ENCODE measurements at regions not wholly inside any gene's neighbourhood (a gene's known extent, or its start where the extent isn't known, plus 50 kb on each side); places are given as distances from the start of the nearest gene placed in this dataset.
A peak's percentile ranks its signal among the peaks of the same experiment; 100 is the strongest.
"Not testable (repeated sequence)": the region's sequence is repeated elsewhere in the genome, so short reads cannot be mapped to it uniquely, and the experiment has no call there.

DNA sequence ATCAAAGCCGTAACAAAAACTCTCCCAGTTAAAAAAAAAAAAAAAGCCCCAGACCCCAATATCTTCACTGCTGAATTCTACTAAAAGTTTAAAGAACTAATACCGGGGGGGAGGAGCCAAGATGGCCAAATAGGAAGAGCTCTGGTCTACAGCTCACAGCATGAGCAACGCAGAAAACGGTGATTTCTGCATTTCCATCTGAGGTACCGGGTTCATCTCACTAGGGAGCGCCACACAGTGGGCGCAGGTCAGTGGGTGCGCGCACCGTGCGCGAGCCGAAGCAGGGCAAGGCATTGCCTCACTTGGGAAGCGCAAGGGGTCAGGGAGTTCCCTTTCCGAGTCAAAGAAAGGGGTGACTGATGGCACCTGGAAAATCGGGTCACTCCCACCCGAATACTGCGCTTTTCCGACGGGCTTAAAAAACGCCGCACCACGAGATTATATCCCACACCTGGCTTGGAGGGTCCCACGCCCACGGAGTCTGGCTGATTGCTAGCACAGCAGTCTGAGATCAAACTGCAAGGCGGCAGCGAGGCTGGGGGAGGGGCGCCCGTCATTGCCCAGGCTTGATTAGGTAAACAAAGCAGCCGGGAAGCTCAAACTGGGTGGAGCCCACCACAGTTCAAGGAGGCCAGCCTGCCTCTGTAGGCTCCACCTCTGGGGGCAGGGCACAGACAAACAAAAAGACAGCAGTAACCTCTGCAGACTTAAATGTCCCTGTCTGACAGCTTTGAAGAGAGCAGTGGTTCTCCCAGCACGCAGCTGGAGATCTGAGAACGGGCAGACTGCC lies 192.8 kb downstream of the AKAIN1 start:
- H3K36me3 Mint-ChIP-seq: peaks cover 0 to 10% (median 0%) of the 10 kb centered on the region in 3 donors
- DNase-seq, ATAC-seq, POLR2A ChIA-PET: not testable (repeated sequence)
- H3K9me3 Mint-ChIP-seq: peaks cover 0 to 13% (median 11%) of the 10 kb centered on the region in 9 donors
- H3K27ac Mint-ChIP-seq: peak overlapping the region in 1 of 10 donors; percentile 39
- H3K4me3 Mint-ChIP-seq: peak overlapping the region in 5 of 10 donors; percentile 3 to 30 (median 25)
- H3K4me1 Mint-ChIP-seq: peaks cover 0 to 11% (median 3%) of the 10 kb centered on the region in 4 donors
- H3K27me3 Mint-ChIP-seq: peaks cover 14 to 51% (median 23%) of the 10 kb centered on the region in 5 donors

DNA sequence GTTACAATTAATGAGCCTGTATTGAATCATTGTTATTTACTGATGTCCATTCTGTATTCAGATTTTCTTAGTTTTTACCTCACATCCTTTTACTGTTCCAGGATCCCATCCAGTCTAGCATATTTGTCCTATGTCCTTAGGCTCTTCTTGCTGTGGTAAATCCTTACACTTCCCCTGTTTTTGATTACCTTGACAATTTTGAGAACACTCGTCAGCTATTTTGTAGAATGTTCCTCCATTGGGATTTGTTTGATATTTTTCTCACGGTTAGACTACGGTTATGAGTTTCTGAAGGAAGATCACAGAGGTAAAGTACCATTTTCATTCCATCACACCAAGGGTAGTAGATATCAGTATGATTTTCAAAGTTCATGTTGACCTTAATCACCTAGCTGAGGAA lies 202.3 kb downstream of the AKAIN1 start:
- no peak overlapping the region for H3K4me3 Mint-ChIP-seq
- H3K27ac Mint-ChIP-seq: no peak overlapping the region
- H3K36me3 Mint-ChIP-seq: peaks cover 0 to 4% (median 2%) of the 10 kb centered on the region in 3 donors
- peaks cover 0 to 33% (median 4%) of the 10 kb centered on the region in 9 donors for H3K9me3 Mint-ChIP-seq
- DNase-seq (no peak), ATAC-seq (no peak)
- POLR2A ChIA-PET: no interaction called here
- H3K27me3 Mint-ChIP-seq: peaks cover 2 to 9% (median 4%) of the 10 kb centered on the region in 5 donors
- no peaks in the 10 kb centered on the region for H3K4me1 Mint-ChIP-seq

DNA sequence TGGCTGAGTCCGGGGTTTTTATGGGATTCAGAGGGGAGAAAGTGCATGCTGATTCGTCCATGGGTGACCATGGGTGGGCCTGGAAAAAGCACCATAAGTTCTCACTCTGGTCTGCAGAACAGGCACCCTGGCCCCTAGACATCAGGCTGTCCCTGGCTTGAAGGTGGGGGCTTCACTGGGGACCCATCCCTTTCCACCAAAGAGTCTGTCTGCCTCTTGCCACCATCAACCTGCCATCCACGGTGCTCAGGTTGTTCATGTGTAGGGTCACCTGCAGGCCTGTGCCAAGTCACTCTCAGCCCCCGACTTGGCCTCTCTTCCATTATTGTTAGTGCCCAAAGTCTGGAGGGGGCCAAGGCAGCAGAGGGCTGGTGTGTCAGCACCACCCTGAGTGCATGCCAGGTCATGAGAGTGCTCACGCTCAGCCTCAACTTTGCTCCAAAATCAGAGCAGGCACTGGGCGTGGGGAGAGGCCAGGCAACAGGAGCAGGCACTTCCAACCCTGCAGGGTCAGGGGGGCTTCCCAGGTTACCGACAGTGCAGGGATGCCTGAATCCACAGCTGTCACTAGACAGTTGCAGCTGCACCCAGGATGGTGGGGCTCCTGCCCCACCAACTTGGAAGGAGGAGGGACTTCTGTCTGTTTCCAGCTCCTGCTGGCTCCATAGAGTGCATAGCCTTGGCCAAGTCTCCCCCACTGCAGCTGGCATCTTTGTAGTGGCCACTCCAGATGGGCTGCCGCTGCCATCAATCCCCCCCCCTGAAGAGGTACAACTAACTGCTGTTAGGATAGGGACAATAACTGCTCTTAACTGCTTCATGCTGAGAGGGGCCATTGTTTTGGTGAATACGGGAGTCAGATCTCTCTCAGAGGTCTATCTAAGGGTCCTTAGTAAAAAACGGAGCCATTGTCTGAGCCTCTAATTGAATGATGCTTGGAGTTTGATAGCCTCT lies 209.3 kb downstream of the AKAIN1 start:
- POLR2A ChIA-PET: no interaction called here
- H3K27me3 Mint-ChIP-seq: peaks cover 0 to 7% (median 0%) of the 10 kb centered on the region in 5 donors
- H3K9me3 Mint-ChIP-seq: peaks cover 0 to 26% (median 15%) of the 10 kb centered on the region in 9 donors
- ATAC-seq (no peak), DNase-seq (no peak)
- H3K4me3 Mint-ChIP-seq: no peak overlapping the region
- no peak overlapping the region for H3K27ac Mint-ChIP-seq
- no peaks in the 10 kb centered on the region for H3K4me1 Mint-ChIP-seq
- peaks cover 0 to 4% (median 0%) of the 10 kb centered on the region in 3 donors for H3K36me3 Mint-ChIP-seq

DNA sequence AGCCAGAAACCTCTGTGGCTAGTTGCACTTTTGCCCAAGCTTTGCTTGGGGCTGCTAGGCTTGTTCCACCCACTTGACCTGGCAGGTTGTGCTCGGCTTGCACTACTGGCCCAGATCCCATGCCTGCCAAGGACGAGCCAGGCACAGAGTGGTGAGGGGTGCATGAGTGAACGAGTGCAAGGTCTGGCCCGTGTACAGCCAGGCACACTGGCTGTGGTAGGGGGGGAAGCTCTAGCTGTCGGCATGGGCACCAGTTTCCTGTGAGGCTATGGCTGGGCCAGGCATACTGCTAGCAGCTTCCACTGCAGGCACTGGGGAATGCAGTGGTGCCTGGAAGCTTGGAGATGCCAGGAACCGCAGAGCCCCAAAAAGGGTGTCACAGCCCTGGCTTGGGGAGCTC lies 210.4 kb downstream of the AKAIN1 start:
- peaks cover 0 to 4% (median 0%) of the 10 kb centered on the region in 3 donors for H3K36me3 Mint-ChIP-seq
- no peaks in the 10 kb centered on the region for H3K4me1 Mint-ChIP-seq
- ATAC-seq: no peak
- no peak overlapping the region for H3K27ac Mint-ChIP-seq
- peaks cover 0 to 24% (median 11%) of the 10 kb centered on the region in 9 donors for H3K9me3 Mint-ChIP-seq
- no peak for DNase-seq
- H3K27me3 Mint-ChIP-seq: peaks cover 0 to 7% (median 0%) of the 10 kb centered on the region in 5 donors
- POLR2A ChIA-PET: no interaction called here
- no peak overlapping the region for H3K4me3 Mint-ChIP-seq

DNA sequence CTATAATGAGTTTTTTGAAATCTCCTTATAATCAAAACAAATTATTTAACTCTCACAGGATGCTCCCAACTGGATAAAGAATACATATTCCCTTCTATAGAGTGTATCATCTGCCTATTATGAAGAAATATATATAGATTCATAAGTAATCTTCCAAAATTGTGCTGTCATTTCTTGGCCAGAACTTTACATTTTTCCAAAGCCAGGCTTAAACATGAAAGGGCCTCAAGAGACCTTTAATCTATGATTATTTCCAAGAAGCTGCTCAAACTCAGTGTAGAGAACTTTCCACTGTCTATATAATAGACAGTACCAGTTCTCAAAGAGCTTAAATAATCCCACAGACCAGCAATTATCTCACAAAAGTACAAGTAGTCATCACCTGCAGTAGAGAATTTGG lies 211.0 kb downstream of the AKAIN1 start:
- H3K27ac Mint-ChIP-seq: no peak overlapping the region
- POLR2A ChIA-PET: no interaction called here
- H3K27me3 Mint-ChIP-seq: peaks cover 0 to 7% (median 0%) of the 10 kb centered on the region in 5 donors
- H3K4me3 Mint-ChIP-seq: no peak overlapping the region
- H3K4me1 Mint-ChIP-seq: no peaks in the 10 kb centered on the region
- ATAC-seq (no peak), DNase-seq (no peak)
- peaks cover 0 to 2% (median 1%) of the 10 kb centered on the region in 3 donors for H3K36me3 Mint-ChIP-seq
- peaks cover 4 to 26% (median 12%) of the 10 kb centered on the region in 9 donors for H3K9me3 Mint-ChIP-seq

DNA sequence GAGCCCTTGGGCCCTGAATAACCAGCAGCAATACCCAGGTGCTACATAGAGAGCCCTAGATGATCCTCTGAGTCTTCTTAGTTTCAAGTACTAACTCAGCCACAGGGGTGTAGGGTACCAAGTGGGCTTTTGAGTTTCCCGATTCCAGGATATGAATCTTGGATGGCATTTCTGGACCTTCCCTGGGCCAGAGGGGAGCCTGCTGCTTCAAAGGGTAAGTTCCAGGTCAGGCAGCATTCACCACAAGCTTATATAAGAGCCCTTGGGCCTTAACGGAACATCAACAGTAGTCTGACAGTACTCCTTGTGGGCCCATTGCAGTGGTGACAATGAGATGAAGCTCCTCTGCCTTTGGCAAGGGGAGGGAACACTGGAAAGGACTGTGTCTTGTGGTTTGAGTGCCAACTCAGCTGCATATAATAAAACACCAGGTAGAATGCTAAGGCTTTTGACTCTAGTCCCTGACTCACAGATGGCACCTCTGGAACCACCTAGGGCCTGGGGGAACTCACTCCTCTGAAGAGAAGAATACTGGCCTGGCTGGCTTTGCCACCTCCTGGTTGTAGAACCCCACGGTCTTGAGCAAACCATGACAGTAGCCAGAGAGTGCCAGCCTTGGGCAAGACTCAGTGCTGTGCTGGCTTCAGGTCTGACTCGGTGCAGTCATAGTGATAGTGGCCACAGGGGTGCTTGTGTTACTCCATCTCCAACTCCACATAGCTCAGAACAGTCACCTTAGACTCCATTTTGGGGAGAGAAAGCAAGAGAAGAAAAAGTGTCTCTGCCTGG lies 235.7 kb downstream of the AKAIN1 start:
- Mint-ChIP-seq H3K9me3 (peaks cover 0 to 33% (median 12%) of the 10 kb centered on the region in 9 donors), H3K4me1 (no peaks in the 10 kb centered on the region), H3K27me3 (no peaks in the 10 kb centered on the region), H3K36me3 (peaks cover 0 to 4% (median 0%) of the 10 kb centered on the region in 3 donors), H3K4me3 (no peak overlapping the region), H3K27ac (no peak overlapping the region)
- POLR2A ChIA-PET: no interaction called here
- ATAC-seq (no peak), DNase-seq (no peak)

DNA sequence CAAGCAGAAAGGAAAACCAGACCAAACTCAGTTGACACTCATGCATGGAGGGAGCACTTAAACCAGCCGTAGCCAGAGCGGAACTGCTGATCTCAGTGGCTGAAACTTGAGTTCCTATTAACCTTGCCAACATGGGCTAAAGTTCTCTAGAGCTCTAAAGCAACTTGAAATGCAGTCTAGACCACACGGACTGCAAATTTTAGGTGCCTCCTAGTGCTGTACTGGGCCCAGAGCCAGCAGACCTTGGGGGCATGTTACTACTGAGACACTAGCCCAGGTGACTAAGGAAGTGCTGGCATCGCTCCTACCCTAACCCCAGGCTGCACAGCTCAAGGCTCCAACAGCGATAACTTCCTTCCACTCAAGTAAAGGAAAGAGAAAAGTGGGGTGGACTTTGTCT lies 236.5 kb downstream of the AKAIN1 start:
- H3K4me1 Mint-ChIP-seq: no peaks in the 10 kb centered on the region
- POLR2A ChIA-PET: no interaction called here
- H3K27me3 Mint-ChIP-seq: no peaks in the 10 kb centered on the region
- no peak overlapping the region for H3K27ac Mint-ChIP-seq
- DNase-seq (no peak), ATAC-seq (no peak)
- peaks cover 0 to 31% (median 11%) of the 10 kb centered on the region in 9 donors for H3K9me3 Mint-ChIP-seq
- H3K4me3 Mint-ChIP-seq: no peak overlapping the region
- H3K36me3 Mint-ChIP-seq: peaks cover 0 to 4% (median 0%) of the 10 kb centered on the region in 3 donors

DNA sequence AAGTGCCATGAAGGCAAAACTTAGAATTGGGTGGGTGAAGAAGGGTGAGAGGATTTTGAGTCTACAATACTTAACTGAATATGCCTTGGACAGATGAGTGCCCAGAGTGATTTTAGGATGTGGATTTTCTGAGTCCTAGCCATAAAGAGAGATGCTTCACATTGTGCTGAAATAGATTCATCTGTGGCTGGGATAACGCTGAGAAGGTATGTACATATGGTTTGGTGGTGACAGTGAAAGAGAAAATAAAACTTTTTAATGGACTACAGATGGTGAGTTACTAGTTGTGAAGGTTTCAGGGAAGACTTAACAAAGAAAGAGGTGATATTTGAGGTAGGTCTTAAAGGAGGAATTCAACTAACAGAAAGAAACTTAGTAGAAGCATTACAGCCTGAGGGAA lies 265.8 kb downstream of the AKAIN1 start:
- Mint-ChIP-seq H3K27me3 (peaks cover 0 to 3% (median 0%) of the 10 kb centered on the region in 5 donors), H3K4me1 (no peaks in the 10 kb centered on the region), H3K27ac (no peak overlapping the region), H3K9me3 (peaks cover 8 to 22% (median 16%) of the 10 kb centered on the region in 9 donors), H3K4me3 (no peak overlapping the region), H3K36me3 (peaks cover 0 to 9% (median 0%) of the 10 kb centered on the region in 3 donors)
- ATAC-seq (no peak), DNase-seq (no peak)
- POLR2A ChIA-PET: no interaction called here

DNA sequence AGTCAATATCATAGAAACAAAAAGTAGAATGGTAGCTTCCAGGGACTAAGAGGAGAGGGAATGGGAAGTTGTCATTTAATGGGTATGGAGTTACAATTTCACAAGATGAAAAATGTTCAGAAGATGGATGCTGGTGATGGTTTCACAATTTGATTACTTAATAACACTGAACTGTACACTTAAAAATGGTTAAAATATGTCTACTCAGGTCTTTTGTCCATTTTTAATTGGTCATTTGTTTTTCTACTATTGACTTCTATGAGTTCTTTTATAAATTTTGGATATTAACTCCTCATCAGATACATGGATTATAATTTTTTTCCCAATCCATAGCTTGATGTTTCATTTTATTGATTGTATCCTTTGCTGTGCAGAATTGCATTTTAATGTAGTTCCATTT lies 275.5 kb downstream of the AKAIN1 start:
- Mint-ChIP-seq H3K4me1 (no peaks in the 10 kb centered on the region), H3K27ac (no peak overlapping the region), H3K27me3 (no peaks in the 10 kb centered on the region), H3K36me3 (no peaks in the 10 kb centered on the region), H3K4me3 (no peak overlapping the region), H3K9me3 (peaks cover 0 to 19% (median 6%) of the 10 kb centered on the region in 9 donors)
- ATAC-seq (no peak), DNase-seq (no peak)
- POLR2A ChIA-PET: no interaction called here

DNA sequence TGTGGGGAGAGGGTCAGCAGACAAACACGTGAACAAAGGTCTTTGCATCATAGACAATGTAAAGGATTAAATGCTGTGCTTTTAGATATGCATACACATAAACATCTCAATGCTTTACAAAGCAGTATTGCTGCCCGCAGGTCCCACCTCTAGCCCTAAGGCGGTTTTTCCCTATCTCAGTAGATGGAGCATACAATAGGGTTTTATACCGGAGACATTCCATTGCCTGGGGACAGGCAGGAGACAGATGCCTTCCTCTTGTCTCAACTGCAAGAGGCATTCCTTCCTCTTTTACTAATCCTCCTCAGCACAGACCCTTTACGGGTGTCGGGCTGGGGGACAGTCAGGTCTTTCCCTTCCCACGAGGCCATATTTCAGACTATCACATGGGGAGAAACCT lies 279.5 kb downstream of the AKAIN1 start:
- H3K4me1 Mint-ChIP-seq: not testable (repeated sequence)

DNA sequence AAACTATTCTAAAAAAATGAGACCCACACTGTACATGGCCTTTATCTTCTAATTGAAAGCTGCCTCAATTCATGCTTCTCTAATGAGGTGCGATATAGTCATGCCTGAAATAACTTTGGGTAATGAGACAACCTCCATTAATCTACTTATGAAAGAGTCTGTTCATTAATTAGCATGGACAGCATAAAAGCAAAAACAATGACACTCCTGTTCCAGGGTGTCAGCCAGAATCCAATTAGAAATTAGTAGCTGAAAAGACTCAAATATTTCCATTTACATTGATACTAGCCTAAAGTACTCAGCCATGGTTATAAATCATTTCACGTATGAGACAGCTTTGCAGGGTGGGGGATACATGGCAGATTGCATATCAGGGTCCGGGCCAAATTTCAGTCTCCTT lies 288.7 kb downstream of the AKAIN1 start:
- Mint-ChIP-seq H3K4me3 (no peak overlapping the region), H3K36me3 (no peaks in the 10 kb centered on the region), H3K27me3 (peaks cover 0 to 5% (median 0%) of the 10 kb centered on the region in 5 donors), H3K9me3 (peaks cover 0 to 13% (median 4%) of the 10 kb centered on the region in 9 donors), H3K4me1 (no peaks in the 10 kb centered on the region), H3K27ac (no peak overlapping the region)
- DNase-seq (no peak), ATAC-seq (no peak)
- POLR2A ChIA-PET: no interaction called here

More for the DNA sequence above, 279.5 kb downstream of the AKAIN1 start:
- peaks cover 0 to 34% (median 12%) of the 10 kb centered on the region in 9 donors for H3K9me3 Mint-ChIP-seq
- H3K27ac Mint-ChIP-seq, ATAC-seq, H3K4me3 Mint-ChIP-seq, DNase-seq, H3K36me3 Mint-ChIP-seq, H3K27me3 Mint-ChIP-seq, POLR2A ChIA-PET: not testable (repeated sequence)

DNA sequence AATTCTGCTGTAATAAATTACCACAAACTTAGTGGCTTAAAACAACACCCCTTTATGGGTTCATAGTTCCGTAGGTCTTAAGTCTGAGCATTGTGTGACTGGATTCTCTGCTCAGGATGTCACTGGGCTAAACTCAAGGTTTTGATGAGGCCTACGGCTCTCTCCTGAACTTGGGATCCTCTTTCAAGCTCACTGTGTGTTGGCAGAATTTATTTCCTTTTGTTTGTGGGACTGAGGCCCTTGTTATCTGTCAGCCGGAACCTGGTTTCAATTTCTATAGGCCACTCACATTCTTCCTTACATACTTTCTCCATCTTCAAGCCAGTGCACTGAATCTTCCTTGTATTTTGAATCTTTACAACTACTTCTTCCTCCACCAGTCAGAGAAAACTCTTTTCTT lies 290.2 kb downstream of the AKAIN1 start:
- POLR2A ChIA-PET: no interaction called here
- H3K27me3 Mint-ChIP-seq: peaks cover 0 to 5% (median 0%) of the 10 kb centered on the region in 5 donors
- no peak overlapping the region for H3K27ac Mint-ChIP-seq
- no peaks in the 10 kb centered on the region for H3K36me3 Mint-ChIP-seq
- no peaks in the 10 kb centered on the region for H3K4me1 Mint-ChIP-seq
- no peak for DNase-seq
- peaks cover 0 to 11% (median 4%) of the 10 kb centered on the region in 9 donors for H3K9me3 Mint-ChIP-seq
- no peak overlapping the region for H3K4me3 Mint-ChIP-seq
- ATAC-seq: no peak
